Adrenal gland (tissue), 5 donors: ENCODE measurements at regions not wholly inside any gene's neighbourhood (a gene's known extent, or its start where the extent isn't known, plus 50 kb on each side); places are given as distances from the start of the nearest gene placed in this dataset.

Experiments
- CTCF ChIP-seq, 6 experiments: fragments of 450-650 bp in 4 of 6; fragments of 200-600 bp in 2 of 6; sonication (generic) in 1 of 6; IDR thresholded peaks; 1 replicate in 5 of 6; 2 replicates in 1 of 6; pipeline versions ENCODE4 v1.5.1 to v1.8.0; 2016 to 2021; ENCODE audit warnings: antibody characterized with exemption in 6 of 6, mild to moderate bottlenecking in 2 of 6, moderate library complexity in 1 of 6
- POLR2A ChIP-seq, 2 donors: fragments of 450-650 bp; IDR thresholded peaks; one replicate each; pipeline ENCODE4 v1.6.1; 2017; ENCODE audit warnings: antibody characterized with exemption in 2 of 2, mild to moderate bottlenecking in 2 of 2, moderate library complexity in 1 of 2
- donor health status: DM: no; HTN: no; CAD: no.

- TF ChIP-seq CTCF (IDR thresholded peaks at IDR 0.05) (no peak), POLR2A (IDR thresholded peaks at IDR 0.05) (no peak)
These were observed 407.5 kb upstream of the RNF32 start for GRCh38 chr7:156232931-156233705.
